ENCODE measurements at regions not wholly inside any gene's neighbourhood (a gene's known extent, or its start where the extent isn't known, plus 50 kb on each side); places are given as distances from the start of the nearest gene placed in this dataset.

DNA sequence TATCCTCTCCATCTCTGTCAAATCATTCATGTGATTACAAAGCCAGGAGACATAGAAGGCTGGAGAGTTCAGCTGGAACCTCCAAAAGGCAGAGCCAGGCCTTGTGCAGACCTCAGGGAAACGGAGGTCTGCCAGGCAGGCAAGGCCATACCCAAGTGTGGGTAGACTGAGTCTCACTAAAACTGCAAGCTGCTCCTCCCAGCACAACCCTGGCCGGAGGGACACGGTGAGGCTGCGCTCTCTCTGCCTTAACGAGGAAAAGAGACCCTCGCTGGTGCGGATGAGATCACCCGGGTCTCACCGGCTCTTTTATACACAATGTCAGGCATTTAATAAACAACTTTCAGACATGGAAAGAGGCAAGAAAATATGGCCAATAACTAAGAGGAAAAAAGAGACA is 66.1 kb upstream of the INPP5A start:
- H3K9me3 ChIP-seq (ENCODE audit: control insufficient read depth, insufficient read depth, low read depth, low read length), result no peaks in the 10 kb centered on the region
- no peaks in the 10 kb centered on the region for H3K36me3 ChIP-seq (ENCODE audit: control insufficient read depth, insufficient read depth, low read length)
- no peak overlapping the region for H3K27ac ChIP-seq (ENCODE audit: insufficient read depth, low read length)
- no peaks in the 10 kb centered on the region for H3K27me3 ChIP-seq (ENCODE audit: control insufficient read depth, insufficient read depth, low read length)
- H3K4me2 ChIP-seq (ENCODE audit: extremely low read depth, insufficient read depth, low read length), result no peak overlapping the region
- no peaks in the 10 kb centered on the region for H3K4me1 ChIP-seq (ENCODE audit: control insufficient read depth, extremely low read depth, insufficient read depth, low read length)
- DNase-seq (ENCODE audit: low read depth in 2 of 2), result no peak
- no peak overlapping the region for H2AFZ ChIP-seq (ENCODE audit: low read length)
- H4K20me1 ChIP-seq (ENCODE audit: control insufficient read depth, extremely low read depth, insufficient read depth, low read length), result no peaks in the 10 kb centered on the region
- H3K4me3 ChIP-seq (replicated peaks in 1 of 4; ENCODE audit: control extremely low read depth in 1 of 4, insufficient read depth in 1 of 4, low read depth in 3 of 4, low read length in 4 of 4), result no peak overlapping the region
- H3K9ac ChIP-seq (ENCODE audit: insufficient read depth, low read length), result no peak overlapping the region
- TF ChIP-seq EZH2 (IDR thresholded peaks at IDR 0.05; ENCODE audit: low read length, missing control alignments), result no peak
- TF ChIP-seq, protein P1, sequence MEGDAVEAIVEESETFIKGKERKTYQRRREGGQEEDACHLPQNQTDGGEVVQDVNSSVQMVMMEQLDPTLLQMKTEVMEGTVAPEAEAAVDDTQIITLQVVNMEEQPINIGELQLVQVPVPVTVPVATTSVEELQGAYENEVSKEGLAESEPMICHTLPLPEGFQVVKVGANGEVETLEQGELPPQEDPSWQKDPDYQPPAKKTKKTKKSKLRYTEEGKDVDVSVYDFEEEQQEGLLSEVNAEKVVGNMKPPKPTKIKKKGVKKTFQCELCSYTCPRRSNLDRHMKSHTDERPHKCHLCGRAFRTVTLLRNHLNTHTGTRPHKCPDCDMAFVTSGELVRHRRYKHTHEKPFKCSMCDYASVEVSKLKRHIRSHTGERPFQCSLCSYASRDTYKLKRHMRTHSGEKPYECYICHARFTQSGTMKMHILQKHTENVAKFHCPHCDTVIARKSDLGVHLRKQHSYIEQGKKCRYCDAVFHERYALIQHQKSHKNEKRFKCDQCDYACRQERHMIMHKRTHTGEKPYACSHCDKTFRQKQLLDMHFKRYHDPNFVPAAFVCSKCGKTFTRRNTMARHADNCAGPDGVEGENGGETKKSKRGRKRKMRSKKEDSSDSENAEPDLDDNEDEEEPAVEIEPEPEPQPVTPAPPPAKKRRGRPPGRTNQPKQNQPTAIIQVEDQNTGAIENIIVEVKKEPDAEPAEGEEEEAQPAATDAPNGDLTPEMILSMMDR (conservative IDR thresholded peaks at IDR 0.05 in 1 of 2, IDR thresholded peaks at IDR 0.05 in 1 of 2; ENCODE audit: low read depth in 1 of 2, low read length in 2 of 2), result no peak
- H3K79me2 ChIP-seq (ENCODE audit: control insufficient read depth, insufficient read depth, low read length), result no peaks in the 10 kb centered on the region

DNA sequence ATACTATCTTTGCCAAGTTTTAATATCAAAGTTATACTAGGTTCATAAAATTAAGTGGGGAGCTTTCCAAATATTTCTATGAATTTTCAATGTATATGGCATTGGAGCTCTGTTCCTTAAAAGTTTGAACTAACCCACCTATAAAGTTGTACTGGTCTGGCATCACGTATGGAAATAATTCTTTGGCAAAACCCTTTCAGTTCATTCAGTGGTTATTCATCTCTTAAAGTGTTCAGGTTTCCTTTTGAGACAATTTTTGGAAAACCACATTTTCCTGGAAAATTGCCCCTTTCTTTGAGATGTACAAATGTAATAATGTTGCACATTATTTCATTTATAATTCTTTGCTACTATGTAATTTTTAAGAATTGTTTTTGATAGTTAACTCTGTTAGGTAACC is 62.5 kb upstream of the INPP5A start:
- H3K27me3 ChIP-seq (ENCODE audit: control insufficient read depth, insufficient read depth, low read length), result no peaks in the 10 kb centered on the region
- no peak overlapping the region for H3K27ac ChIP-seq (ENCODE audit: insufficient read depth, low read length)
- H3K4me1 ChIP-seq (ENCODE audit: control insufficient read depth, extremely low read depth, insufficient read depth, low read length), result no peaks in the 10 kb centered on the region
- H3K4me2 ChIP-seq (ENCODE audit: extremely low read depth, insufficient read depth, low read length), result no peak overlapping the region
- H3K79me2 ChIP-seq (ENCODE audit: control insufficient read depth, insufficient read depth, low read length), result no peaks in the 10 kb centered on the region
- no peak for TF ChIP-seq EZH2 (IDR thresholded peaks at IDR 0.05; ENCODE audit: low read length, missing control alignments)
- TF ChIP-seq, protein P1 (conservative IDR thresholded peaks at IDR 0.05 in 1 of 2, IDR thresholded peaks at IDR 0.05 in 1 of 2; ENCODE audit: low read depth in 1 of 2, low read length in 2 of 2), result no peak
- H2AFZ ChIP-seq (ENCODE audit: low read length), result no peak overlapping the region
- no peaks in the 10 kb centered on the region for H3K9me3 ChIP-seq (ENCODE audit: control insufficient read depth, insufficient read depth, low read depth, low read length)
- no peak for DNase-seq (ENCODE audit: low read depth in 2 of 2)
- no peak overlapping the region for H3K4me3 ChIP-seq (replicated peaks in 1 of 4; ENCODE audit: control extremely low read depth in 1 of 4, insufficient read depth in 1 of 4, low read depth in 3 of 4, low read length in 4 of 4)
- H3K9ac ChIP-seq (ENCODE audit: insufficient read depth, low read length), result no peak overlapping the region
- H3K36me3 ChIP-seq (ENCODE audit: control insufficient read depth, insufficient read depth, low read length), result no peaks in the 10 kb centered on the region
- H4K20me1 ChIP-seq (ENCODE audit: control insufficient read depth, extremely low read depth, insufficient read depth, low read length), result no peaks in the 10 kb centered on the region

DNA sequence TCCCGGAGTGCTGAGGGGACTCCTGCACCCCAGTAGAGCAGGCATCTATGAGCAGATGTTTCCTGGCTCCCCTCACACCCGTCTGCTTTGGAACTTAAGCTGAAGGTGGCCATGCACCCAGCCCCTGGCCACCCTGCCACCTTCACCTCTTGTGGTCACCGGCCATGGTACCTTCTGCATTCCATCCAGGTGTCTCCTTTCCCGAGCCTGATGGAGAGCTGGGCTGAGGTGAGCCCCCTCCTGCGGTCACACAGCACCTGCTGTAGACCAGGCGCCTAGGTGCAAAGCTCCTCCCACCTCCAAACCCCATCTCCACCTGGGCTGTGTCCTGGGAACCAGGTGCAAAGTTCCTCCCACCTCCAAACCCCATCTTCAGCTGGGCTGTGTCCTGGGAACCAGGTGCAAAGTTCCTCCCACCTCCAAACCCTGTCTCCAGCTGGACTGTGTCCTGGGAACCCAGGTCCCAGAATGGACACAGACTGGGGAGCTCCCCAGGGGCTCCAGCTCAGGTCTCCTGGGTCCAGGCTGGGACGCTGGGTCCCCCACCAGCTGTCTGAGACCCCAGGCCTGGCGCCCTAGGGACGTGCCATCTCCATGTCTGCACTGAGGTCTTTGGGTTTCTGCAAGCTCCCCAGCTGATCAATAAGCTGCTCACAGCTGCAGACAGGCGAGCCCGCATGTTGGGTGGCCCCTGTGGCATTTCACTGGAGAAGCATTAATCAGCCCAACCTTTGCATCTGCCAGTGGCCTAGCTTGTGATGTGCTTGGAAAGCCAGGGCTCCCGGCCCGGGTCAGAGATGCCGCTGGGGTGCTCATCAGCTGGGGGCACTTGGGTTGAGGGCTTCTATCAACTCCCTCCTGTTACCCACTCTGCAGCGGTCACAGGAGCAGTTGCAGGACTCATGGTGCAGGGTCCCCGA is 61.2 kb upstream of the INPP5A start:
- no peaks in the 10 kb centered on the region for H3K27me3 ChIP-seq (ENCODE audit: control insufficient read depth, insufficient read depth, low read length)

More for the DNA sequence above, 61.2 kb upstream of the INPP5A start:
- Histone ChIP-seq H3K27ac (ENCODE audit: insufficient read depth, low read length) (no peak overlapping the region), H3K36me3 (ENCODE audit: control insufficient read depth, insufficient read depth, low read length) (no peaks in the 10 kb centered on the region), H3K9me3 (ENCODE audit: control insufficient read depth, insufficient read depth, low read depth, low read length) (no peaks in the 10 kb centered on the region), H3K9ac (ENCODE audit: insufficient read depth, low read length) (no peak overlapping the region), H3K4me2 (ENCODE audit: extremely low read depth, insufficient read depth, low read length) (no peak overlapping the region), H4K20me1 (ENCODE audit: control insufficient read depth, extremely low read depth, insufficient read depth, low read length) (no peaks in the 10 kb centered on the region), H2AFZ (ENCODE audit: low read length) (no peak overlapping the region), H3K79me2 (ENCODE audit: control insufficient read depth, insufficient read depth, low read length) (no peaks in the 10 kb centered on the region), H3K4me1 (ENCODE audit: control insufficient read depth, extremely low read depth, insufficient read depth, low read length) (no peaks in the 10 kb centered on the region), H3K4me3 (replicated peaks in 1 of 4; ENCODE audit: control extremely low read depth in 1 of 4, insufficient read depth in 1 of 4, low read depth in 3 of 4, low read length in 4 of 4) (no peak overlapping the region)
- DNase-seq (ENCODE audit: low read depth in 2 of 2), result no peak
- TF ChIP-seq EZH2 (IDR thresholded peaks at IDR 0.05; ENCODE audit: low read length, missing control alignments), result no peak
- TF ChIP-seq, protein P1 (conservative IDR thresholded peaks at IDR 0.05 in 1 of 2, IDR thresholded peaks at IDR 0.05 in 1 of 2; ENCODE audit: low read depth in 1 of 2, low read length in 2 of 2), result no peak

All from fibroblast of lung (primary cell).